ENCODE measurements at regions not wholly inside any gene's neighbourhood (a gene's known extent, or its start where the extent isn't known, plus 50 kb on each side); places are given as distances from the start of the nearest gene placed in this dataset.

- no peaks in the 10 kb centered on the region for H3K4me1 ChIP-seq (ENCODE audit: insufficient read depth, low read length, poor library complexity, severe bottlenecking)
- no peak overlapping the region for H3K9ac ChIP-seq (ENCODE audit: low read depth, low read length, poor library complexity, severe bottlenecking)
- no peak for TF ChIP-seq EZH2phosphoT487 (IDR thresholded peaks at IDR 0.05; ENCODE audit: borderline replicate concordance)
- no peak for TF ChIP-seq CTCF (conservative IDR thresholded peaks at IDR 0.05; ENCODE audit: low read length)
- no peak overlapping the region for H3K4me3 ChIP-seq (ENCODE audit: low read length, poor library complexity, severe bottlenecking)
- no peaks in the 10 kb centered on the region for H3K9me3 ChIP-seq (ENCODE audit: insufficient read depth, low read depth, low read length)
- no peaks in the 10 kb centered on the region for H3F3A ChIP-seq (ENCODE audit: low read depth)
- no peaks in the 10 kb centered on the region for H3K36me3 ChIP-seq (ENCODE audit: insufficient read depth, low read length)
- H3K79me2 ChIP-seq (ENCODE audit: insufficient read depth, low read length): no peaks in the 10 kb centered on the region
- no peak overlapping the region for H3K4me2 ChIP-seq (ENCODE audit: low read depth, low read length, poor library complexity, severe bottlenecking)
- H3K27me3 ChIP-seq (ENCODE audit: insufficient read depth, low read length, poor library complexity, severe bottlenecking): no peaks in the 10 kb centered on the region
- no peaks in the 10 kb centered on the region for H3K9me2 ChIP-seq (replicated peaks; ENCODE audit: low read depth, low read length)
- no peak overlapping the region for H2AFZ ChIP-seq (ENCODE audit: low read length)
- H4K20me1 ChIP-seq (ENCODE audit: insufficient read depth, low read length, poor library complexity, severe bottlenecking): no peaks in the 10 kb centered on the region
These were observed 281.2 kb downstream of the IPO8 start for GRCh38 chr12:30414507-30414906.

- Histone ChIP-seq H3K36me3 (ENCODE audit: insufficient read depth, low read length) (no peaks in the 10 kb centered on the region), H2AFZ (ENCODE audit: low read length) (no peak overlapping the region), H3K4me2 (ENCODE audit: low read depth, low read length, poor library complexity, severe bottlenecking) (no peak overlapping the region), H3F3A (ENCODE audit: low read depth) (no peaks in the 10 kb centered on the region), H3K9me2 (replicated peaks; ENCODE audit: low read depth, low read length) (no peaks in the 10 kb centered on the region), H4K20me1 (ENCODE audit: insufficient read depth, low read length, poor library complexity, severe bottlenecking) (no peaks in the 10 kb centered on the region), H3K9ac (ENCODE audit: low read depth, low read length, poor library complexity, severe bottlenecking) (no peak overlapping the region), H3K4me3 (ENCODE audit: low read length, poor library complexity, severe bottlenecking) (no peak overlapping the region), H3K27me3 (ENCODE audit: insufficient read depth, low read length, poor library complexity, severe bottlenecking) (no peaks in the 10 kb centered on the region), H3K79me2 (ENCODE audit: insufficient read depth, low read length) (no peaks in the 10 kb centered on the region), H3K9me3 (ENCODE audit: insufficient read depth, low read depth, low read length) (no peaks in the 10 kb centered on the region), H3K4me1 (ENCODE audit: insufficient read depth, low read length, poor library complexity, severe bottlenecking) (no peaks in the 10 kb centered on the region)
- no peak for TF ChIP-seq CTCF (conservative IDR thresholded peaks at IDR 0.05; ENCODE audit: low read length)
- TF ChIP-seq EZH2phosphoT487 (IDR thresholded peaks at IDR 0.05; ENCODE audit: borderline replicate concordance): no peak
These were observed 295.3 kb downstream of the IPO8 start for GRCh38 chr12:30400349-30400748.

- H3K36me3 ChIP-seq (ENCODE audit: insufficient read depth, low read length): no peaks in the 10 kb centered on the region
- no peaks in the 10 kb centered on the region for H3F3A ChIP-seq (ENCODE audit: low read depth)
These were observed 295.8 kb downstream of the IPO8 start for GRCh38 chr12:30399859-30400258.

More at GRCh38 chr12:30399859-30400258, 295.8 kb downstream of the IPO8 start:
- no peak overlapping the region for H3K4me2 ChIP-seq (ENCODE audit: low read depth, low read length, poor library complexity, severe bottlenecking)
- no peak overlapping the region for H2AFZ ChIP-seq (ENCODE audit: low read length)
- H3K9me3 ChIP-seq (ENCODE audit: insufficient read depth, low read depth, low read length): no peaks in the 10 kb centered on the region
- no peaks in the 10 kb centered on the region for H4K20me1 ChIP-seq (ENCODE audit: insufficient read depth, low read length, poor library complexity, severe bottlenecking)
- H3K9me2 ChIP-seq (replicated peaks; ENCODE audit: low read depth, low read length): no peaks in the 10 kb centered on the region
- TF ChIP-seq CTCF (conservative IDR thresholded peaks at IDR 0.05; ENCODE audit: low read length) (no peak), EZH2phosphoT487 (IDR thresholded peaks at IDR 0.05; ENCODE audit: borderline replicate concordance) (no peak)
- no peaks in the 10 kb centered on the region for H3K4me1 ChIP-seq (ENCODE audit: insufficient read depth, low read length, poor library complexity, severe bottlenecking)
- H3K9ac ChIP-seq (ENCODE audit: low read depth, low read length, poor library complexity, severe bottlenecking): no peak overlapping the region
- H3K27me3 ChIP-seq (ENCODE audit: insufficient read depth, low read length, poor library complexity, severe bottlenecking): no peaks in the 10 kb centered on the region
- no peaks in the 10 kb centered on the region for H3K79me2 ChIP-seq (ENCODE audit: insufficient read depth, low read length)
- no peak overlapping the region for H3K4me3 ChIP-seq (ENCODE audit: low read length, poor library complexity, severe bottlenecking)

All from Loucy (cell line).